ENCODE measurements at regions not wholly inside any gene's neighbourhood (a gene's known extent, or its start where the extent isn't known, plus 50 kb on each side); places are given as distances from the start of the nearest gene placed in this dataset.

GRCh38 chr16:8108991-8109509, 481.3 kb downstream of the TMEM114 start:
- Histone ChIP-seq H3K27ac (no peak overlapping the region), H3K27me3 (no peaks in the 10 kb centered on the region), H3K36me3 (no peaks in the 10 kb centered on the region), H3K4me1 (no peaks in the 10 kb centered on the region), H3K9me3 (peaks cover 0 to 12% (median 2%) of the 10 kb centered on the region in 12 donors), H3K4me3 (no peak overlapping the region)
- intact Hi-C loops (cut with DNase I) = no loop called here
- ATAC-seq = no peak
- WGBS, 4 donors = 89 to 90% (median 89%) methylated on average over 15 of the region's 15 CpGs
- DNase-seq = no peak
- TF ChIP-seq POLR2A (IDR thresholded peaks at IDR 0.05) = no peak
- TF ChIP-seq, protein P1, sequence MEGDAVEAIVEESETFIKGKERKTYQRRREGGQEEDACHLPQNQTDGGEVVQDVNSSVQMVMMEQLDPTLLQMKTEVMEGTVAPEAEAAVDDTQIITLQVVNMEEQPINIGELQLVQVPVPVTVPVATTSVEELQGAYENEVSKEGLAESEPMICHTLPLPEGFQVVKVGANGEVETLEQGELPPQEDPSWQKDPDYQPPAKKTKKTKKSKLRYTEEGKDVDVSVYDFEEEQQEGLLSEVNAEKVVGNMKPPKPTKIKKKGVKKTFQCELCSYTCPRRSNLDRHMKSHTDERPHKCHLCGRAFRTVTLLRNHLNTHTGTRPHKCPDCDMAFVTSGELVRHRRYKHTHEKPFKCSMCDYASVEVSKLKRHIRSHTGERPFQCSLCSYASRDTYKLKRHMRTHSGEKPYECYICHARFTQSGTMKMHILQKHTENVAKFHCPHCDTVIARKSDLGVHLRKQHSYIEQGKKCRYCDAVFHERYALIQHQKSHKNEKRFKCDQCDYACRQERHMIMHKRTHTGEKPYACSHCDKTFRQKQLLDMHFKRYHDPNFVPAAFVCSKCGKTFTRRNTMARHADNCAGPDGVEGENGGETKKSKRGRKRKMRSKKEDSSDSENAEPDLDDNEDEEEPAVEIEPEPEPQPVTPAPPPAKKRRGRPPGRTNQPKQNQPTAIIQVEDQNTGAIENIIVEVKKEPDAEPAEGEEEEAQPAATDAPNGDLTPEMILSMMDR (IDR thresholded peaks at IDR 0.05) = no peak

DNA sequence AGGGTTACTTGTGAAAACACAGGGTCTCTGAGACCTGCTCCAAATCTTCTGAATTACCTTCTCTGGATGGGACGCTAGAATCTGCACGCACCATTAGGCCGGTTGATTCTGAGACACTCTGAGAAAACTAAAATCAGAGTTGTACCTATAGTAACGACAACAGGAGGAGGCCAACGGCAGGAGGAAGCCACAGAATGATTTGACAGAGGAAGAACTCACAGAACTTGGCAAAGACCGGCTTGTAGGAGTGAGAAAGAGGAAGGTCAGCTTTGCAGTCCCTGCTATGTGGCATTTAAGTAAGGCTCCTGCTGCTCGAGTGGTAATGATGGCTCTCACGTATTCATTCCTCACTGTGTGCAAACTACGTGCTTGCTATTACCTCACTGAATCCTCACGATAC, 483.0 kb downstream of the TMEM114 start:
- ATAC-seq = no peak
- Histone ChIP-seq H3K4me1 (no peaks in the 10 kb centered on the region), H3K9me3 (no peaks in the 10 kb centered on the region), H3K27me3 (no peaks in the 10 kb centered on the region), H3K4me3 (no peak overlapping the region), H3K27ac (no peak overlapping the region), H3K36me3 (no peaks in the 10 kb centered on the region)
- WGBS, 4 donors = 55 to 71% (median 62%) methylated on average over 10 of the region's 10 CpGs
- no peak for DNase-seq
- intact Hi-C loops (cut with DNase I) = no loop called here
- TF ChIP-seq POLR2A (IDR thresholded peaks at IDR 0.05) = no peak
- TF ChIP-seq, protein P1 (IDR thresholded peaks at IDR 0.05) = no peak

DNA sequence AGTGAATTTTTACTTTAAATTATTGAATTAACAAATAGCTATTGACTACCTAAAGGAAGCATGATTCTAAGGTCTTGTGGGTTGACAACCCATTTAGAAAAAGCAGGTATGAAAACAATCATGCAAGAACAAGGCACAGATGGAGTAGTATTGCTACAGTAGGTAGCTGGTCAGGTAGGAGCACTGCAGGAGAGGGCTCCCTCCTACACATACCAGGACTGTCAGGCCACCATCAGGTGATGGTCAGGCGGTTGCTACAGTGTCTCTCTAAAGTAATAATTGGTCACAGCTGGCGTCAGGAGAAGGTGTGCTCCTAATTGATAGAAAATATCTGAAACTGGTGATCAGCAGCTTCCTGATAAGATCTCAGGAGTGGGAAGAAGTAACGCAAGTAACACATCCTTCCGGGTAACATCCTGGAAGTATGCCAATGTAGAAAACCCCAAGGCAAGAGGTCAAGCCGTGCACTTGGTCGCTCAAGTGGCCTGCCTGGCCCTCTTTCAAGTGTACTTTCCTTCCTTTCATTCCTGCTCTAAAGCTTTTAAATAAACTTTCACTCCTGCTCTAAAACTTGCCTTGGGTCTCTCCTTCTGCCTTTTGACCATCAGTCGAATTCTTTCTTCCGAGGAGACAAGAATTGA, 486.5 kb downstream of the TMEM114 start:
- H3K4me3 ChIP-seq = no peak overlapping the region

DNA sequence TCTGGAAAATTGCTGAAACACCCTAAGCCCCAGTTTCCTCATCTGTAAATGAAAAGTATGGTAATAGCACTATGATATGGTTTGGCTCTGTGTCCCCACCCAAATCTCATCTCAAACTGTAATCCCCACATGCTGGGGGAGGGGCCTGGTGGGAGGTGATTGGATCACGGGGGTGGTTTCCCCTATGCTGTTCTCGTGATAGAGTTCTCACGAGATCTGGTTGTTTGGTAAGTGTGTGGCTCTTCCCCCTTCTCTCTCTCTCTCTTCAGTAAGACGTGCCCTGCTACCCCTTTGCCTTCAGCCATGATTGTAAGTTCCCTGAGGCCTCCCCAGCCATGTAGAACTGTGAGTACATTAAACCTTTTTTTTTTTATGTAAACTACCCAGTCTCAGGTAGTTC, 490.7 kb downstream of the TMEM114 start:
- no peaks in the 10 kb centered on the region for H3K4me1 ChIP-seq
- DNase-seq (no peak), ATAC-seq (no peak)
- no peaks in the 10 kb centered on the region for H3K9me3 ChIP-seq
- no peak overlapping the region for H3K27ac ChIP-seq
- no peak overlapping the region for H3K4me3 ChIP-seq
- H3K36me3 ChIP-seq = no peaks in the 10 kb centered on the region
- intact Hi-C loops (cut with DNase I) = no loop called here
- H3K27me3 ChIP-seq = no peaks in the 10 kb centered on the region
- 48 to 72% (median 54%) methylated on average over 4 of the region's 4 CpGs for whole genome bisulfite sequencing, 4 donors
- TF ChIP-seq POLR2A (IDR thresholded peaks at IDR 0.05) = no peak
- TF ChIP-seq, protein P1 (IDR thresholded peaks at IDR 0.05) = no peak

More for the DNA sequence above, 486.5 kb downstream of the TMEM114 start:
- no peaks in the 10 kb centered on the region for H3K4me1 ChIP-seq
- no peak for ATAC-seq
- H3K36me3 ChIP-seq = no peaks in the 10 kb centered on the region
- DNase-seq = no peak
- 63 to 78% (median 74%) methylated on average over 8 of the region's 8 CpGs for WGBS, 4 donors
- H3K27ac ChIP-seq = no peak overlapping the region
- no peaks in the 10 kb centered on the region for H3K27me3 ChIP-seq
- H3K9me3 ChIP-seq = no peaks in the 10 kb centered on the region
- TF ChIP-seq, protein P1 (IDR thresholded peaks at IDR 0.05) = no peak
- intact Hi-C loops (cut with DNase I) = no loop called here
